Central memory CD8-positive, alpha-beta T cell (primary cell): ENCODE measurements at regions not wholly inside any gene's neighbourhood (a gene's known extent, or its start where the extent isn't known, plus 50 kb on each side); places are given as distances from the start of the nearest gene placed in this dataset.

ENCODE experiments used
- ATAC-seq: fragments of 150-1000 bp; cut with Tn5 transposase; replicated peaks from 2 replicates; pipeline ENCODE4 v1.10.0; 2022; ENCODE audit warnings: mild to moderate bottlenecking, moderate FRiP score, moderate number of reproducible peaks; ENCODE audit not compliant: poor library complexity, severe bottlenecking; ENCODE audit errors: extremely low read depth
- DNase-seq, 2 donors: peaks; one replicate each; pipeline ENCODE4 v3.0.0; 2021; ENCODE audit warnings: low spot score in 2 of 2
- H3K27ac Mint-ChIP-seq: one replicate; pipeline ENCODE4 v1.8.0; 2022; ENCODE audit warnings: low read depth, mild to moderate bottlenecking, moderate library complexity, mixed read lengths
- H3K27me3 Mint-ChIP-seq: one replicate; pipeline ENCODE4 v1.8.0; 2022; ENCODE audit warnings: mixed read lengths
- H3K36me3 Mint-ChIP-seq: one replicate; pipeline ENCODE4 v1.8.0; 2022; ENCODE audit warnings: mild to moderate bottlenecking, moderate library complexity, mixed read lengths; ENCODE audit not compliant: insufficient read depth
- H3K4me1 Mint-ChIP-seq: one replicate; pipeline ENCODE4 v1.8.0; 2022; ENCODE audit warnings: mixed read lengths
- H3K4me3 Mint-ChIP-seq: one replicate; pipeline ENCODE4 v1.8.0; 2022; ENCODE audit warnings: mild to moderate bottlenecking, moderate library complexity, mixed read lengths
- H3K9me3 Mint-ChIP-seq: one replicate; pipeline ENCODE4 v1.8.0; 2022; ENCODE audit warnings: mixed read lengths

GRCh38 chr21:31502537-31503143, 156.9 kb upstream of the SOD1 start:
- H3K36me3 Mint-ChIP-seq: no peaks in the 10 kb centered on the region
- no peaks in the 10 kb centered on the region for H3K27me3 Mint-ChIP-seq
- no peak overlapping the region for H3K27ac Mint-ChIP-seq
- H3K4me1 Mint-ChIP-seq: peaks cover 6% of the 10 kb centered on the region
- ATAC-seq: no peak
- H3K9me3 Mint-ChIP-seq: no peaks in the 10 kb centered on the region
- DNase-seq: no peak
- no peak overlapping the region for H3K4me3 Mint-ChIP-seq

GRCh38 chr21:31501926-31502325, 157.6 kb upstream of the SOD1 start:
- Mint-ChIP-seq H3K27ac (no peak overlapping the region), H3K4me3 (no peak overlapping the region), H3K9me3 (no peaks in the 10 kb centered on the region)

GRCh38 chr21:31500982-31501381, 156.9 kb upstream of the TIAM1 start:
- Mint-ChIP-seq H3K4me1 (peaks cover 2% of the 10 kb centered on the region), H3K36me3 (no peaks in the 10 kb centered on the region), H3K27me3 (no peaks in the 10 kb centered on the region), H3K4me3 (no peak overlapping the region), H3K9me3 (no peaks in the 10 kb centered on the region), H3K27ac (no peak overlapping the region)
- DNase-seq (no peak), ATAC-seq (no peak)

More at GRCh38 chr21:31501926-31502325, 157.6 kb upstream of the SOD1 start:
- H3K36me3 Mint-ChIP-seq: no peaks in the 10 kb centered on the region
- no peaks in the 10 kb centered on the region for H3K27me3 Mint-ChIP-seq
- ATAC-seq (no peak), DNase-seq (no peak)
- H3K4me1 Mint-ChIP-seq: peaks cover 6% of the 10 kb centered on the region

GRCh38 chr21:31500071-31500470, 156.0 kb upstream of the TIAM1 start:
- H3K36me3 Mint-ChIP-seq: no peaks in the 10 kb centered on the region
- ATAC-seq: no peak
- H3K9me3 Mint-ChIP-seq: no peaks in the 10 kb centered on the region
- no peak overlapping the region for H3K27ac Mint-ChIP-seq
- H3K27me3 Mint-ChIP-seq: peaks cover 2% of the 10 kb centered on the region
- H3K4me1 Mint-ChIP-seq: no peaks in the 10 kb centered on the region
- no peak overlapping the region for H3K4me3 Mint-ChIP-seq
- no peak for DNase-seq

GRCh38 chr21:31498985-31499384, 154.9 kb upstream of the TIAM1 start:
- H3K4me3 Mint-ChIP-seq: no peak overlapping the region
- peaks cover 13% of the 10 kb centered on the region for H3K27me3 Mint-ChIP-seq
- no peaks in the 10 kb centered on the region for H3K9me3 Mint-ChIP-seq
- H3K4me1 Mint-ChIP-seq: no peaks in the 10 kb centered on the region
- no peak for ATAC-seq
- no peak for DNase-seq
- no peak overlapping the region for H3K27ac Mint-ChIP-seq
- H3K36me3 Mint-ChIP-seq: no peaks in the 10 kb centered on the region

GRCh38 chr21:31497914-31498313, 153.9 kb upstream of the TIAM1 start:
- Mint-ChIP-seq H3K9me3 (no peaks in the 10 kb centered on the region), H3K27me3 (peaks cover 19% of the 10 kb centered on the region), H3K4me3 (no peak overlapping the region), H3K27ac (no peak overlapping the region), H3K36me3 (no peaks in the 10 kb centered on the region), H3K4me1 (no peaks in the 10 kb centered on the region)
- DNase-seq: no peak
- no peak for ATAC-seq

GRCh38 chr21:31493350-31493880, 149.4 kb upstream of the TIAM1 start:
- Mint-ChIP-seq H3K4me3 (no peak overlapping the region), H3K27ac (no peak overlapping the region), H3K4me1 (no peaks in the 10 kb centered on the region), H3K27me3 (peaks cover 19% of the 10 kb centered on the region), H3K9me3 (no peaks in the 10 kb centered on the region), H3K36me3 (no peaks in the 10 kb centered on the region)
- ATAC-seq (no peak), DNase-seq (no peak)

- ATAC-seq (no peak), DNase-seq (no peak)
- no peak overlapping the region for H3K4me3 Mint-ChIP-seq
- H3K36me3 Mint-ChIP-seq: no peaks in the 10 kb centered on the region
- no peaks in the 10 kb centered on the region for H3K9me3 Mint-ChIP-seq
- peaks cover 19% of the 10 kb centered on the region for H3K27me3 Mint-ChIP-seq
- no peaks in the 10 kb centered on the region for H3K4me1 Mint-ChIP-seq
- H3K27ac Mint-ChIP-seq: no peak overlapping the region
Observed at GRCh38 chr21:31491617-31492016, 147.6 kb upstream of the TIAM1 start.

GRCh38 chr21:31490443-31490842, 146.4 kb upstream of the TIAM1 start:
- DNase-seq (no peak), ATAC-seq (no peak)
- Mint-ChIP-seq H3K4me3 (no peak overlapping the region), H3K27ac (no peak overlapping the region), H3K4me1 (no peaks in the 10 kb centered on the region), H3K36me3 (no peaks in the 10 kb centered on the region), H3K27me3 (peaks cover 19% of the 10 kb centered on the region), H3K9me3 (no peaks in the 10 kb centered on the region)

GRCh38 chr21:31489726-31490125, 145.7 kb upstream of the TIAM1 start:
- H3K36me3 Mint-ChIP-seq: no peaks in the 10 kb centered on the region
- H3K4me3 Mint-ChIP-seq: no peak overlapping the region
- ATAC-seq (no peak), DNase-seq (no peak)
- H3K9me3 Mint-ChIP-seq: peaks cover 4% of the 10 kb centered on the region
- no peaks in the 10 kb centered on the region for H3K4me1 Mint-ChIP-seq
- peaks cover 14% of the 10 kb centered on the region for H3K27me3 Mint-ChIP-seq
- H3K27ac Mint-ChIP-seq: no peak overlapping the region

- DNase-seq: no peak
- ATAC-seq: no peak
- Mint-ChIP-seq H3K27me3 (peaks cover 7% of the 10 kb centered on the region), H3K27ac (no peak overlapping the region), H3K36me3 (no peaks in the 10 kb centered on the region), H3K4me1 (no peaks in the 10 kb centered on the region), H3K9me3 (peaks cover 5% of the 10 kb centered on the region), H3K4me3 (no peak overlapping the region)
Observed at GRCh38 chr21:31489014-31489413, 145.0 kb upstream of the TIAM1 start.

GRCh38 chr21:31484219-31484618, 140.2 kb upstream of the TIAM1 start:
- ATAC-seq: no peak
- H3K9me3 Mint-ChIP-seq: peaks cover 5% of the 10 kb centered on the region
- no peak overlapping the region for H3K4me3 Mint-ChIP-seq
- H3K4me1 Mint-ChIP-seq: no peaks in the 10 kb centered on the region
- no peaks in the 10 kb centered on the region for H3K27me3 Mint-ChIP-seq
- DNase-seq: no peak
- H3K27ac Mint-ChIP-seq: no peak overlapping the region
- peaks cover 3% of the 10 kb centered on the region for H3K36me3 Mint-ChIP-seq

GRCh38 chr21:31483146-31483545, 139.1 kb upstream of the TIAM1 start:
- H3K27me3 Mint-ChIP-seq: no peaks in the 10 kb centered on the region
- no peak overlapping the region for H3K27ac Mint-ChIP-seq
- DNase-seq (no peak), ATAC-seq (no peak)
- H3K4me3 Mint-ChIP-seq: no peak overlapping the region
- H3K4me1 Mint-ChIP-seq: no peaks in the 10 kb centered on the region
- H3K36me3 Mint-ChIP-seq: peaks cover 3% of the 10 kb centered on the region
- H3K9me3 Mint-ChIP-seq: peaks cover 5% of the 10 kb centered on the region
